H1 (cell line): ENCODE measurements at regions not wholly inside any gene's neighbourhood (a gene's known extent, or its start where the extent isn't known, plus 50 kb on each side); places are given as distances from the start of the nearest gene placed in this dataset.

Source experiments
- CTCF ChIA-PET: fragments of 300-600 bp; sonication (Branson Sonifier 250); formaldehyde crosslinking; loops from one replicate; lab custom pipeline; 2021; ENCODE audit not compliant: partially characterized antibody; lab: Charles Lee
- POLR2A ChIA-PET: fragments of 300-600 bp; sonication (Branson Sonifier 250); formaldehyde crosslinking; loops from one replicate; lab custom pipeline; 2021; ENCODE audit warnings: inconsistent platforms; ENCODE audit not compliant: partially characterized antibody; lab: Charles Lee
- DNase-seq, 2 experiments: peaks; one replicate each; pipeline versions ENCODE4 v3.0.0 to v3.0.0-alpha.2; 2010 to 2022; ENCODE audit warnings: low spot score in 2 of 2, low read depth in 1 of 2, mixed read lengths in 1 of 2
- FAIRE-seq: peaks from 2 replicates; lab custom pipeline; 2011; peaks lifted over from hg19 to GRCh38; lab: Jason Lieb, UNC
- H2AFZ ChIP-seq: 2 replicates; pipeline ENCODE4 v1.8.1; 2012; ENCODE audit warnings: low read length, inconsistent platforms
- H2AK5ac ChIP-seq: 2 replicates; pipeline ENCODE4 v1.6.1; 2013; ENCODE audit warnings: low read depth, low read length
- H2BK120ac ChIP-seq: replicated peaks from 2 replicates; pipeline ENCODE3; 2013; ENCODE audit warnings: low read depth, low read length, inconsistent platforms
- H2BK12ac ChIP-seq: 2 replicates; pipeline ENCODE4 v1.6.1; 2013; ENCODE audit warnings: low read depth, low read length
- H2BK15ac ChIP-seq: 2 replicates; pipeline ENCODE4 v1.6.1; 2013; ENCODE audit warnings: low read length
- H2BK20ac ChIP-seq: 2 replicates; pipeline ENCODE4 v1.6.1; 2013; ENCODE audit warnings: low read length
- H2BK5ac ChIP-seq: 2 replicates; pipeline ENCODE4 v1.6.1; 2013; ENCODE audit warnings: low read depth, low read length
- H3K14ac ChIP-seq: 2 replicates; pipeline ENCODE4 v1.6.1; 2013; ENCODE audit warnings: inconsistent platforms; ENCODE audit not compliant: insufficient read length
- H3K18ac ChIP-seq: 2 replicates; pipeline ENCODE4 v1.6.1; 2013; ENCODE audit warnings: low read length; ENCODE audit errors: extremely low read depth
- H3K23ac ChIP-seq: 2 replicates; pipeline ENCODE4 v1.6.1; 2013; ENCODE audit warnings: inconsistent platforms; ENCODE audit not compliant: insufficient read length
- H3K23me2 ChIP-seq: 2 replicates; pipeline ENCODE4 v1.6.1; 2013; ENCODE audit warnings: low read depth, low read length
- H3K27ac ChIP-seq: 2 replicates; pipeline ENCODE4 v1.6.1; 2011; ENCODE audit warnings: low read depth, low read length, inconsistent platforms
- H3K27me3 ChIP-seq, 4 experiments: replicated peaks in 1 of 4; 1 replicate in 1 of 4; 2 replicates in 3 of 4; pipeline versions ENCODE4 v1.6.1 to v1.8.1; 2011 to 2013; ENCODE audit warnings: low read length in 3 of 4, mild to moderate bottlenecking in 3 of 4, inconsistent platforms in 2 of 4, mixed read lengths in 2 of 4, moderate library complexity in 1 of 4; ENCODE audit not compliant: control insufficient read depth in 3 of 4, insufficient read depth in 3 of 4; ENCODE audit errors: extremely low read depth in 1 of 4
- H3K36me3 ChIP-seq, 4 experiments: 2 replicates each; pipeline versions ENCODE4 v1.6.1 to v1.8.1; 2011 to 2013; ENCODE audit warnings: mild to moderate bottlenecking in 4 of 4, low read length in 3 of 4, moderate library complexity in 2 of 4, control low read depth in 1 of 4, inconsistent platforms in 1 of 4; ENCODE audit not compliant: insufficient read depth in 4 of 4, control insufficient read depth in 2 of 4
- H3K4ac ChIP-seq: replicated peaks from 2 replicates; pipeline ENCODE3; 2013; ENCODE audit warnings: low read length, low read depth, mixed read lengths, inconsistent platforms; ENCODE audit not compliant: insufficient read length
- H3K4me1 ChIP-seq, 4 experiments: replicated peaks in 1 of 4; 1 replicate in 1 of 4; 2 replicates in 3 of 4; pipeline versions ENCODE4 v1.6.1 to v1.8.1; 2011 to 2013; ENCODE audit warnings: low read length in 3 of 4, inconsistent platforms in 2 of 4, mixed read lengths in 1 of 4; ENCODE audit not compliant: insufficient read depth in 4 of 4, control insufficient read depth in 3 of 4
- H3K4me2 ChIP-seq, 2 experiments: 2 replicates each; pipeline versions ENCODE4 v1.6.1 to v1.8.1; 2011 to 2013; ENCODE audit warnings: low read depth in 2 of 2, low read length in 2 of 2, control low read depth in 1 of 2, inconsistent platforms in 1 of 2, mild to moderate bottlenecking in 1 of 2; ENCODE audit not compliant: insufficient read depth in 1 of 2
- H3K4me3 ChIP-seq, 4 experiments: fragments of 200-600, 300-600 bp in 1 of 4; sonication (generic), shearing (Covaris generic), sonication (Bioruptor Twin) in 1 of 4; 2 replicates each; pipeline versions ENCODE4 v1.5.1 to v1.8.1; 2011 to 2016; ENCODE audit warnings: low read length in 4 of 4, low read depth in 3 of 4, control low read depth in 2 of 4, inconsistent platforms in 2 of 4, mild to moderate bottlenecking in 2 of 4, mixed read lengths in 1 of 4, moderate library complexity in 1 of 4; ENCODE audit not compliant: insufficient read depth in 2 of 4; ENCODE audit errors: extremely low read depth in 1 of 4
- H3K56ac ChIP-seq: replicated peaks from 2 replicates; pipeline ENCODE3; 2013; ENCODE audit warnings: low read depth, mild to moderate bottlenecking, mixed read lengths, low read length, inconsistent platforms; ENCODE audit not compliant: insufficient read length
- H3K79me1 ChIP-seq: 2 replicates; pipeline ENCODE4 v1.6.1; 2013; ENCODE audit warnings: low read depth, low read length, control low read depth
- H3K79me2 ChIP-seq, 2 experiments: 2 replicates each; pipeline versions ENCODE4 v1.6.1 to v1.8.1; 2012 to 2013; ENCODE audit warnings: low read length in 2 of 2, mild to moderate bottlenecking in 2 of 2, inconsistent platforms in 1 of 2; ENCODE audit not compliant: insufficient read depth in 2 of 2, control insufficient read depth in 1 of 2
- H3K9ac ChIP-seq, 4 experiments: replicated peaks in 1 of 4; 1 replicate in 1 of 4; 2 replicates in 3 of 4; pipeline versions ENCODE4 v1.6.1 to v1.8.1; 2011 to 2013; ENCODE audit warnings: low read depth in 3 of 4, low read length in 3 of 4, control low read depth in 2 of 4, mild to moderate bottlenecking in 2 of 4, moderate library complexity in 2 of 4, inconsistent platforms in 1 of 4; ENCODE audit errors: extremely low read depth in 1 of 4
- H3K9me3 ChIP-seq, 2 experiments: 2 replicates each; pipeline versions ENCODE4 v1.6.1 to v1.8.1; 2012 to 2013; ENCODE audit warnings: mild to moderate bottlenecking in 2 of 2, moderate library complexity in 2 of 2, control low read depth in 1 of 2, inconsistent platforms in 1 of 2, low read depth in 1 of 2, low read length in 1 of 2, mixed read lengths in 1 of 2; ENCODE audit not compliant: insufficient read depth in 2 of 2
- H4K20me1 ChIP-seq, 2 experiments: replicated peaks in 1 of 2; 2 replicates each; pipeline versions ENCODE3 to v1.8.1; 2011 to 2013; ENCODE audit warnings: inconsistent platforms in 2 of 2, low read length in 2 of 2, mild to moderate bottlenecking in 1 of 2; ENCODE audit not compliant: insufficient read depth in 2 of 2, control insufficient read depth in 1 of 2
- H4K5ac ChIP-seq: 2 replicates; pipeline ENCODE4 v1.6.1; 2013; ENCODE audit warnings: low read length, low read depth, mixed read lengths, inconsistent platforms; ENCODE audit not compliant: insufficient read length
- H4K8ac ChIP-seq: 2 replicates; pipeline ENCODE4 v1.8.0; 2013; ENCODE audit warnings: mild to moderate bottlenecking, moderate library complexity, low read length, inconsistent platforms; ENCODE audit not compliant: insufficient read depth; ENCODE audit errors: extremely low read depth
- H4K91ac ChIP-seq: replicated peaks from 2 replicates; pipeline ENCODE3; 2013; ENCODE audit warnings: low read length, mixed read lengths, inconsistent platforms; ENCODE audit not compliant: insufficient read length
- CTCF ChIP-seq, 3 experiments: IDR thresholded peaks; 1 replicate in 2 of 3; 2 replicates in 1 of 3; pipeline versions ENCODE4 v1.5.1 to v1.6.1; 2011; ENCODE audit warnings: low read length in 3 of 3, mild to moderate bottlenecking in 3 of 3, inconsistent platforms in 2 of 3, low read depth in 1 of 3, moderate library complexity in 1 of 3; ENCODE audit not compliant: insufficient read depth in 1 of 3; ENCODE audit errors: control extremely low read depth in 1 of 3
- KDM4A ChIP-seq: IDR thresholded peaks from one replicate; pipeline ENCODE4 v1.7.1; 2012; ENCODE audit warnings: low read depth, mild to moderate bottlenecking, moderate library complexity, low read length, inconsistent platforms; ENCODE audit not compliant: severe bottlenecking
- NANOG ChIP-seq: IDR thresholded peaks from 2 replicates; pipeline ENCODE4 v1.6.1; 2011; ENCODE audit warnings: low read length, low read depth, mild to moderate bottlenecking, inconsistent platforms; ENCODE audit not compliant: insufficient read depth, poor library complexity, severe bottlenecking
- PHF8 ChIP-seq: fragments of 200-600 bp; sonication (generic); conservative IDR thresholded peaks from 2 replicates; pipeline ENCODE4 v1.7.1; 2012; ENCODE audit warnings: low read depth, mild to moderate bottlenecking, inconsistent platforms, low read length, moderate library complexity
- POU5F1 ChIP-seq: IDR thresholded peaks from 2 replicates; pipeline ENCODE4 v1.6.1; 2011; ENCODE audit warnings: low read depth, mild to moderate bottlenecking, low read length, moderate library complexity
- RFX5 ChIP-seq: IDR thresholded peaks from 2 replicates; pipeline ENCODE4 v1.6.1; 2011; ENCODE audit warnings: low read depth, low read length, improper control_type of control experiment, borderline replicate concordance
- SP4 ChIP-seq: IDR thresholded peaks from 2 replicates; pipeline ENCODE4 v1.6.1; 2012; ENCODE audit warnings: low read length, inconsistent platforms
- TAF1 ChIP-seq: IDR thresholded peaks from 2 replicates; pipeline ENCODE4 v1.6.1; 2011; ENCODE audit warnings: mild to moderate bottlenecking, low read depth, low read length
- TCF12 ChIP-seq: IDR thresholded peaks from 2 replicates; pipeline ENCODE4 v1.6.1; 2011; ENCODE audit warnings: low read depth, mild to moderate bottlenecking, low read length
- ZNF274 ChIP-seq: IDR thresholded peaks from 2 replicates; pipeline ENCODE4 v1.7.0; 2012; ENCODE audit warnings: low read length, borderline replicate concordance; ENCODE audit errors: extremely low read depth
- WGBS, 2 experiments: shearing (Covaris generic) in 1 of 2; methylation state at CpG; one replicate each; pipeline versions ENCODE4 v1.1.6 to v1.1.7; 2013 to 2015; ENCODE audit warnings: low lambda C conversion rate in 2 of 2, mixed read lengths in 2 of 2, inconsistent platforms in 1 of 2, low coverage in 1 of 2, missing lambda C conversion rate in 1 of 2; ENCODE audit not compliant: insufficient replicate concordance in 2 of 2, insufficient coverage in 1 of 2, insufficient read length in 1 of 2; ENCODE audit errors: extremely low coverage in 1 of 2, missing lambda C conversion rate in 1 of 2; 5-methylcytosine and 5-hydroxymethylcytosine counted together

GRCh38 chr5:159586921-159587320 lies 256.6 kb upstream of the IL12B start:
- Histone ChIP-seq H2AFZ (no peak overlapping the region), H4K8ac (no peak overlapping the region), H3K23ac (no peak overlapping the region), H3K9ac (no peak overlapping the region), H3K9me3 (no peaks in the 10 kb centered on the region), H3K27me3 (no peaks in the 10 kb centered on the region), H4K5ac (no peak overlapping the region), H2BK15ac (no peak overlapping the region), H3K4ac (no peak overlapping the region), H3K27ac (no peak overlapping the region), H2BK12ac (no peak overlapping the region), H3K79me1 (no peaks in the 10 kb centered on the region), H3K36me3 (no peaks in the 10 kb centered on the region; a peak in 1 of 8 replicates), H2BK5ac (no peak overlapping the region), H3K14ac (no peak overlapping the region), H3K4me1 (no peaks in the 10 kb centered on the region), H3K4me3 (no peak overlapping the region), H2BK20ac (no peak overlapping the region), H2BK120ac (no peak overlapping the region), H4K20me1 (no peaks in the 10 kb centered on the region), H3K4me2 (no peak overlapping the region), H3K18ac (no peak overlapping the region), H2AK5ac (no peak overlapping the region), H3K56ac (no peak overlapping the region), H4K91ac (no peak overlapping the region), H3K79me2 (no peaks in the 10 kb centered on the region), H3K23me2 (no peaks in the 10 kb centered on the region; the same call in 1 of the 2 replicates)
- CTCF ChIA-PET = no interaction called here
- DNase-seq = no peak
- no peak for FAIRE-seq
- TF ChIP-seq KDM4A (no peak), RFX5 (no peak), PHF8 (no peak), TAF1 (no peak), NANOG (no peak), TCF12 (no peak), POU5F1 (no peak), ZNF274 (no peak), SP4 (no peak), CTCF (IDR thresholded peaks at IDR 0.05; ENCODE audit: control extremely low read depth in 1 of 3, insufficient read depth in 1 of 3, low read depth in 1 of 3, low read length in 3 of 3) (no peak)
- 92% methylated on average over 5 of the region's 5 CpGs; no CpG with 5 or more reads in 1 of the 2 experiments for WGBS, 2 experiments
- POLR2A ChIA-PET = no interaction called here
